ENCODE measurements at regions not wholly inside any gene's neighbourhood (a gene's known extent, or its start where the extent isn't known, plus 50 kb on each side); places are given as distances from the start of the nearest gene placed in this dataset.

DNA sequence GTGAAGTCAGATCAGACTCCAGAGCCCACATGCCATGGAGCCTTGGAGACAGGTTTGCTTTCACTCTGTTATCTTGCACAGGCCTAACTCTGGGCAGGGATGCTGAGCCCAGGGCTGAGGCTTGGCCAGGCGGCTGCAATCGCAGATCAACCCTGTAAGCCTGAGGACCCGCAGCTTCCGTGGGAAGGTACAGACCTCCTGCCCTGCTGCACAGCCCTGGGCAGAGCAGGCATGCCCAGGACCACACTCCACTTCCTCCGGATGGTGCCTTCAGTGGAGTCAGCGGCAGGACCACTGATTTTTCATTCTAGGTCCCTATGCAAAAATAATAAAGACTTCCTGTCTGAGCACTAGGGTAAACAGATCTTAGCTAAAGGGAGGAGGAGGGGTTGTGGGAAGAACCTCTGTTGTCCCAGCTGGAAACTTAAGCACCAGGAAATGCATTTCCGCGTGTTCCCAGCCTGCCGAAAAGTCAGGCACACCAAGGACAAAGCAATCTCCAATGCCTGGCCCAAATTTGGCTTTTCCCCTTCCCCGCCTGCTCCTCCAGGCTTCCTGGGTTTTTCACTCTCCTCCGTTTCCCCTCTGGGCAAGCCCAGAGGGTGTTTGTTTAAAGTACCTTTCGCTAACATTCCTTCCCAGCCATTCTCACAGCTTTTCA lies 87.3 kb downstream of the KCTD15 start:
- DNase-seq (ENCODE audit: low read depth in 1 of 2, low spot score in 1 of 2), result peak in 1 of 2 experiments; percentile 87
- TF ChIP-seq JUND (IDR thresholded peaks at IDR 0.05; ENCODE audit: low read depth), result no peak
- in situ Hi-C loops (cut with HindIII; ENCODE audit: low pct_unique_long_range_greater_than_20kb, low sequenced_read_pairs), result no loop called here

DNA sequence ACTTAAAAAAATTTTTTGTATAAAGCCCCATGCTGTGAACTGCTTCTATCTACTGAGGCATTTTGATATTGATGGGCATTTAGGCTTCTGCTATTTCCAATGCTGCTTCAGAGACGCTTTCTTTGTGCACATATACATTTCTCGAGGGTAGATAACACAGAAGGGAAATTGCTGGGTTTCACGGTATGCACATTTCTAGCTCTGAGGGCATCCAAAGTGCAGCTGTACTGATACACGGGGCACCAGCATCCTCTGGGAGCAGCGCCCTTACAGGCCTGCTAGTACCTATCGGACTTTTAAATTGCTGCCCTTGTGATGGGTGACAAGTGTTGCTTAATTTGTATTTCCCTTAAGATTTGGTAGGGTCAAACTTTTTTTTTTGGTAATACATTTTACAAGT lies 88.6 kb downstream of the KCTD15 start:
- in situ Hi-C loops (cut with HindIII; ENCODE audit: low pct_unique_long_range_greater_than_20kb, low sequenced_read_pairs), result no loop called here
- no peak for DNase-seq (ENCODE audit: low read depth in 1 of 2, low spot score in 1 of 2)
- no peak for TF ChIP-seq JUND (IDR thresholded peaks at IDR 0.05; ENCODE audit: low read depth)

DNA sequence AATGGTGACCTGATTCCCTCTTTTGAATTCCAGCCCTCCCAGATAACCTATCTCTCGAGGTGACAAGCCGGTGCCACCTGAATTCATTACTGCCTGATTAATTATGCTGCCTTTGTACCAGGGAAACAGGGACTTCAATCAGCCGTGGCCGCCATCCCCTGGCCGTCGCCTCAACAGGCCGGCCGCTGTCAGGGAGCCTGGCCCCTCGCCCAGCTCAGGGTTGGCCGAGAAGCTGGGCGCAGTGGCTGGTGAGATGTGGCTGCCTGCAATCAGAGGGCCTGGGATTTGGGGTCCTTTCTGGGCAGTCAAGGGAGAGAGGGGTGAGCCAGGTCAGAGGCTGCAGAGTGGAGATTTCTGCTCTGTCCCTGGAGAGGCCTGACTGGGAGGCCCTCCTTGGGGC lies 91.2 kb downstream of the KCTD15 start:
- no peak for TF ChIP-seq JUND (IDR thresholded peaks at IDR 0.05; ENCODE audit: low read depth)
- no peak for DNase-seq (ENCODE audit: low read depth in 1 of 2, low spot score in 1 of 2)
- in situ Hi-C loops (cut with HindIII; ENCODE audit: low pct_unique_long_range_greater_than_20kb, low sequenced_read_pairs), result no loop called here

- in situ Hi-C loops (cut with HindIII; ENCODE audit: low pct_unique_long_range_greater_than_20kb, low sequenced_read_pairs), result no loop called here
- DNase-seq (ENCODE audit: low read depth in 1 of 2, low spot score in 1 of 2), result no peak
- no peak for TF ChIP-seq JUND (IDR thresholded peaks at IDR 0.05; ENCODE audit: low read depth)
Observed at GRCh38 chr19:33888665-33889064, 92.0 kb downstream of the KCTD15 start.

DNA sequence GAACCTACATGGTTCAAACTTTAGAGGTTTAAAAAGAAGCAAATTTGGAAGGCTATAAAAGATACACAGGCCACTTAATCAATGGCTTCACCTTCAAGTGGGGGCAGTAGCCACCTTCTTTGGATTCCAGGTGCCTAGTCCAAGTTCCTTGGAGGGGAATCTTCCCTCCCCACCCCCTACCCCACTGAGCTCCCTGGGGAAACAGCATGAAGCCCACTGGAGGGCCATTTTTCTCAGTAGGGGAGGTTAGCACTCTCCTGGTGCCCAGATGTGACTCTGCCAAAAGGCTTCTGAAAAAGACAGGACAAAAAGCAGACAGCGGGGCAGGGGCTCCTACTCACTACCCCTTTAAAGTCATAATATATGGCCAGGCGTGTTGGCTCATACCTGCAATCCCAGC lies 93.9 kb downstream of the KCTD15 start:
- no peak for DNase-seq (ENCODE audit: low read depth in 1 of 2, low spot score in 1 of 2)
- in situ Hi-C loops (cut with HindIII; ENCODE audit: low pct_unique_long_range_greater_than_20kb, low sequenced_read_pairs), result no loop called here
- TF ChIP-seq JUND (IDR thresholded peaks at IDR 0.05; ENCODE audit: low read depth), result no peak

DNA sequence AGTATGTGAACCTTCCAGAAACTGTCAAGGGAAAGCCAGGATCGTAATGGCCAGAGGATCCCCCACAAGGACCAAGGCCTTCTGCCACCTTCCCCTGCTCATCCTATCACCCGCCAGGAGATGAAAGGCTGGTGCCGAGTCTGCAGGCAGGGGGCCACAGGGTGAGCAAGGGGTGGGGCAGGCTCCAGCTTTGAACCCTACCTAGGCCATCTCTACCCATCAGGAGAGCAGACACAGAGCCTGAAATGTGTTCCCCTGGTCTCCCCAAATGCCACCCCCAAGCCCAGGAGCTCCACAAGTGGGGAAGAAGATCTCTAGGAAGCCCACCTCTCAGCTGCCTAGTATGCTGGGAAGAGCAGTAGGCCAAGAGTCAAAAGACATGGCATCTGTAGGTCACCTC lies 95.1 kb downstream of the KCTD15 start:
- no peak for DNase-seq (ENCODE audit: low read depth in 1 of 2, low spot score in 1 of 2)
- in situ Hi-C loops (cut with HindIII; ENCODE audit: low pct_unique_long_range_greater_than_20kb, low sequenced_read_pairs), result no loop called here
- no peak for TF ChIP-seq JUND (IDR thresholded peaks at IDR 0.05; ENCODE audit: low read depth)

GRCh38 chr19:33894787-33895186 lies 98.1 kb downstream of the KCTD15 start:
- in situ Hi-C loops (cut with HindIII; ENCODE audit: low pct_unique_long_range_greater_than_20kb, low sequenced_read_pairs), result no loop called here
- TF ChIP-seq JUND (IDR thresholded peaks at IDR 0.05; ENCODE audit: low read depth), result no peak
- DNase-seq (ENCODE audit: low read depth in 1 of 2, low spot score in 1 of 2), result no peak

- in situ Hi-C loops (cut with HindIII; ENCODE audit: low pct_unique_long_range_greater_than_20kb, low sequenced_read_pairs), result no loop called here
- DNase-seq (ENCODE audit: low read depth in 1 of 2, low spot score in 1 of 2), result no peak
- no peak for TF ChIP-seq JUND (IDR thresholded peaks at IDR 0.05; ENCODE audit: low read depth)
Observed at GRCh38 chr19:33895366-33895765, 98.7 kb downstream of the KCTD15 start.

DNA sequence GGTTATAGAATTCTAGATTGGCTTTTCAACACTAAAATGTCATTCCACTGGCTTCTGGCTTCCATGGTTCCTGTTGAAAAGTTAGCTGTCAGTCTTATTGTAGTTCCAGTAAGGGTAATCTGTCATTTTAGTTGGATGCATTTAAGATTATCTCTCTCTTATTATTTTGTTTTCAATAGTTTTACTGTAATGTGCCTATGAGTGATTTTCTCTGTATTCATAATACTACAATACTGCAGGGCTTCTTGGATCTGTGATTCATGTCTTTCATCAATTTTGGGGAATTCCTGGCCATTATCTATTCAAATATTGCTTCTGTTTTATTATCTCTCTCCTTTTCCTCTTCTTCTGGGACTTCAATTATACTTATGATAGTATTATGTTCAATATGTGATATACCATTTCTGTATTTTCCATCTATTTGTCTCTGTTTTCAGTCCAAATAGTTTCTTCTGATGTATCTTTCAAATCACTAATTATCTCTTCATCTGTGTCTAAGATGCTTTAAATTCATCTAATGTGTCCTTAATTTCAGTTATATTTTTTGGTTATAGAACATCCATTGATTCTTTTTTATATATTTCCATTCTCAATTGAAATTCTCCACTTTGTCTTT lies 101.5 kb downstream of the KCTD15 start:
- DNase-seq (ENCODE audit: low read depth in 1 of 2, low spot score in 1 of 2), result no peak
- no peak for TF ChIP-seq JUND (IDR thresholded peaks at IDR 0.05; ENCODE audit: low read depth)
- in situ Hi-C loops (cut with HindIII; ENCODE audit: low pct_unique_long_range_greater_than_20kb, low sequenced_read_pairs), result no loop called here

DNA sequence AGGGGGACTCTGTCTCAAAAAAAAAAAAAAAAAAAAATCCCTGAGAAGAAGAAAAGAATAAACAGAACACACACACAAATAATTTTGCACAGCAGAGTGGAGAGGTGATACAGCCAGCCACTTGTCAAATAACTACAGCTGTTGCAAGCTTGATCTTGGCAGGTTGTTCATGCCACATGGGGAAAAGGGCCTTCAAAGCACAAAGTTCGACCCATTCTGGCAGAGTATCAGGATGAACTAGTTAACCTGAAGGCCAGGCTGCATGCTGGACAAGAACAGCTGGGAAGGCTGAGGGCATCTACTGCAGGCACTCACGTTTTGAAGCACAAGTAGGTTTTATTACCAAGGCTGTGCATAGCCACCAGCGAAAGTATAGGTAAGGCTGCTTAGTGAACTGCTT lies 104.1 kb downstream of the KCTD15 start:
- in situ Hi-C loops (cut with HindIII; ENCODE audit: low pct_unique_long_range_greater_than_20kb, low sequenced_read_pairs), result no loop called here
- DNase-seq (ENCODE audit: low read depth in 1 of 2, low spot score in 1 of 2), result no peak
- no peak for TF ChIP-seq JUND (IDR thresholded peaks at IDR 0.05; ENCODE audit: low read depth)

DNA sequence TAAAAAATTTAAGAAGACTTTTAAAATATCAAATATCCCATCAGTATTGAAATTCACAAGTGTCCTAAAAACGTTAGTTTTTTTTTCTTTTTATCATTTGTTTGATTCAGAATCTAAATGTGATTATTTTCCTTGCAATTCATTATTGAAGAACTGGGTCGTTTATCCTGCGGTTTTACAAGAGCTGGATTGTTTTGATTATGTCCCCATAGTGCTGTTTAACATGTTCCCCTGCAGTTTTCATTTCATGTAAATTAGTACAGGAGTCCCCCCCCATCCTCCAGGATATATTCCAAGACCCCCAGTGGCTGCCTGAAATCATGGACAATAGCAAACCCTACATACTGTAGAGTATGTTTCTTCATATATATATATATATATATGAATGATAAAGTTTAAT lies 105.7 kb downstream of the KCTD15 start:
- no peak for TF ChIP-seq JUND (IDR thresholded peaks at IDR 0.05; ENCODE audit: low read depth)
- in situ Hi-C loops (cut with HindIII; ENCODE audit: low pct_unique_long_range_greater_than_20kb, low sequenced_read_pairs), result no loop called here
- DNase-seq (ENCODE audit: low read depth in 1 of 2, low spot score in 1 of 2), result no peak

DNA sequence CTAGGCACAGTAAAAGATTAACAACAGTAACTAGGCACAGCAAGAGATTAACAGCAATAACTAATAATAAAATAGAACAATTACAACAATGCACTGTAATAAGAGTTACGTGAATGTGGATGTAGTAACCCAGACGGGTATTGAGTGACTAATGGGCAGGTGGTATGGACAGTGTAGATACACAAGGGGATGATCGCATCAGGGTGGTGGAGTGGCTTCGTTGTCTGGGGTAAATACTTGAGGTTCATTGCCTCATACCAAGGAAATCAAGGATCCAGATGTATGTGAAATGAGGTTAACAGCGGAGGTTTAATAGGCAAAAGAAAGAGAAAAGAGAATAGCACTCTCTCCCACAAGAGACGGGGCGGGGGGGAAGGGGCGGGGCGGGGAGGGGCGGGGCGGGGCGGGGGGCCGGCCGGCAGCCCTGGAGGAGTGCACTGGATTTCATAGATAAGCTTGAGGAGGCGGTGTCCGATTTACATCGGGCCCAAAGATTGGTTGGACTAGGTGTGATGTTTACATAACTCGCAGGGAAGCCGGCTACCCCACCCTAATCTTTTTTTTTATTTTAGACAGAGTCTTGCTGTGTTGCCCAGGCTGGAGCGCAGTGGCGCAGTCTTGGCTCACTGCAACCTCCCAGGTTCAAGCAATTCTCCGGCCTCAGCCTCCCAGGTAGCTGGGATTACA lies 106.3 kb downstream of the KCTD15 start:
- TF ChIP-seq JUND (IDR thresholded peaks at IDR 0.05; ENCODE audit: low read depth), result no peak
- in situ Hi-C loops (cut with HindIII; ENCODE audit: low pct_unique_long_range_greater_than_20kb, low sequenced_read_pairs), result no loop called here
- DNase-seq (ENCODE audit: low read depth in 1 of 2, low spot score in 1 of 2), result peak in 1 of 2 experiments; percentile 78

DNA sequence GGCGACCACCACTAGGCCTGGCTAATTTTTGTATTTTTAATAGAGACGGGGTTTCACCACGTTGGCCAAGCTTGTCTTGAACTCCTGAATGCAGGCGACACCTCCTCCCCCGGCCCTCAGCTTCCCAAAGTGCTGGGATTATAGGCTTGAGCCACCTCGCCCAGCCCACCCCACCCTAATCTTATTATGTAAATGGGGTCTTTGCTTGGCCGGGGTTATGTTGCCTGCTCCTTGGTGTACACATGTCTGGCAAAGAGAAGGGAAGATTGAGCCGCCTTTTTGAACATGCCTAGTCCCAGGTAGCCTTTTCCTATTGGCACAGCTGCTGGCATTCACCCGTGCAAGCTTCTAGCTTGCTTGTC lies 106.8 kb downstream of the KCTD15 start:
- DNase-seq (ENCODE audit: low read depth in 1 of 2, low spot score in 1 of 2), result no peak
- no peak for TF ChIP-seq JUND (IDR thresholded peaks at IDR 0.05; ENCODE audit: low read depth)
- in situ Hi-C loops (cut with HindIII; ENCODE audit: low pct_unique_long_range_greater_than_20kb, low sequenced_read_pairs), result no loop called here
